K562 (cell line): ENCODE measurements at regions not wholly inside any gene's neighbourhood (a gene's known extent, or its start where the extent isn't known, plus 50 kb on each side); places are given as distances from the start of the nearest gene placed in this dataset.

ENCODE experiments used
- ATAC-seq: fragments of 200-7000 bp; cut with Tn5 transposase; 3 replicates; pipeline ENCODE4 v1.9.1; 2020; ENCODE audit warnings: moderate library complexity
- BruUV-seq: library from RNA; stranded (reverse); fragments of 400-500 nt; replicated peaks from 2 replicates; lab custom pipeline; 2021; lab: Mats Ljungman, UMichigan
- CTCF ChIA-PET: fragments of 300-600 bp; formaldehyde crosslinking; extraction: SDS; loops from one replicate; lab custom pipeline; 2021; ENCODE audit warnings: low intra/inter-chr PET ratio; lab: Yijun Ruan, JAX
- POLR2A ChIA-PET: fragments of 300-600, 350-650 bp; sonication (Branson Sonifier 250); formaldehyde crosslinking; extraction: SDS; loops from one replicate; lab custom pipeline; 2021; ENCODE audit warnings: antibody characterized with exemption, inconsistent platforms; lab: Yijun Ruan, JAX
- DNase-seq, 4 experiments: peaks; one replicate each; pipeline versions ENCODE4 v3.0.0 to v3.0.0-alpha.2; 2011 to 2018; ENCODE audit warnings: low spot score in 3 of 4, mixed read lengths in 3 of 4; ENCODE audit errors: extremely low read depth in 1 of 4
- FAIRE-seq: peaks from 2 replicates; lab custom pipeline; 2011; peaks lifted over from hg19 to GRCh38; lab: Jason Lieb, UNC
- H2AFZ ChIP-seq: 2 replicates; pipeline ENCODE4 v1.6.0; 2011; ENCODE audit warnings: low read depth, low read length, control low read depth, inconsistent platforms
- H3K27ac ChIP-seq: fragments of 200-600 bp; 3 replicates; pipeline ENCODE4 v1.8.0; 2011; ENCODE audit warnings: low read depth, mild to moderate bottlenecking, control low read depth, inconsistent platforms, low read length, moderate library complexity, mixed read lengths; ENCODE audit errors: extremely low read depth
- H3K27me3 ChIP-seq, 2 experiments: fragments of 300-600 bp in 1 of 2; 2 replicates in 1 of 2; 3 replicates in 1 of 2; pipeline versions ENCODE4 v1.6.0 to v1.8.0; 2011; ENCODE audit warnings: inconsistent platforms in 2 of 2, low read length in 2 of 2, mild to moderate bottlenecking in 1 of 2, mixed read lengths in 1 of 2, moderate library complexity in 1 of 2; ENCODE audit not compliant: control insufficient read depth in 2 of 2, insufficient read depth in 2 of 2
- H3K36me3 ChIP-seq: fragments of 300-600 bp; 3 replicates; pipeline ENCODE4 v1.8.0; 2011; ENCODE audit warnings: mild to moderate bottlenecking, low read length, inconsistent platforms; ENCODE audit not compliant: control insufficient read depth, insufficient read depth
- H3K4me1 ChIP-seq, 2 experiments: fragments of 200-600 bp in 1 of 2; replicated peaks in 1 of 2; 2 replicates in 1 of 2; 3 replicates in 1 of 2; pipeline versions ENCODE4 v1.5.1 to v1.8.0; 2011; ENCODE audit warnings: inconsistent platforms in 2 of 2, low read length in 2 of 2, mild to moderate bottlenecking in 1 of 2, mixed read lengths in 1 of 2, moderate library complexity in 1 of 2; ENCODE audit not compliant: control insufficient read depth in 2 of 2, insufficient read depth in 2 of 2
- H3K4me2 ChIP-seq: 2 replicates; pipeline ENCODE4 v1.6.1; 2011; ENCODE audit warnings: low read length, control low read depth, inconsistent platforms, mixed read lengths; ENCODE audit not compliant: insufficient read depth
- H3K4me3 ChIP-seq: fragments of 200-600 bp; sonication (generic), shearing (Covaris generic); 2 replicates; pipeline ENCODE4 v1.5.1; 2016; ENCODE audit warnings: control low read depth, inconsistent platforms
- H3K79me2 ChIP-seq: fragments of 200-600 bp; 3 replicates; pipeline ENCODE4 v1.8.0; 2011; ENCODE audit warnings: low read length, inconsistent platforms; ENCODE audit not compliant: control insufficient read depth, insufficient read depth
- H3K9ac ChIP-seq, 2 experiments: 2 replicates each; pipeline versions ENCODE4 v1.6.0 to v1.6.1; 2011; ENCODE audit warnings: low read depth in 2 of 2, low read length in 2 of 2, control low read depth in 1 of 2, inconsistent platforms in 1 of 2, mild to moderate bottlenecking in 1 of 2, mixed read lengths in 1 of 2; ENCODE audit not compliant: insufficient read depth in 1 of 2
- H3K9me1 ChIP-seq: one replicate; pipeline ENCODE4 v1.6.0; 2011; ENCODE audit warnings: inconsistent platforms, mild to moderate bottlenecking, low read length, moderate library complexity; ENCODE audit not compliant: control insufficient read depth, insufficient read depth
- H3K9me3 ChIP-seq: replicated peaks from 2 replicates; pipeline ENCODE4 v1.5.1; 2011; ENCODE audit warnings: low read depth, low read length, inconsistent platforms; ENCODE audit not compliant: control insufficient read depth, insufficient read depth
- H4K20me1 ChIP-seq: replicated peaks from 2 replicates; pipeline ENCODE4 v1.6.1; 2011; ENCODE audit warnings: low read length, inconsistent platforms, mixed read lengths; ENCODE audit not compliant: control insufficient read depth, insufficient read depth
- ARID1B ChIP-seq: fragments of 450-650 bp; IDR thresholded peaks from 2 replicates; pipeline ENCODE4 v1.6.1; 2016; ENCODE audit warnings: antibody characterized with exemption, mild to moderate bottlenecking, inconsistent platforms
- ARID2 ChIP-seq: fragments of 450-650 bp; IDR thresholded peaks from 2 replicates; pipeline ENCODE4 v1.6.1; 2017; ENCODE audit warnings: antibody characterized with exemption, mild to moderate bottlenecking
- CBX2 ChIP-seq: fragments of 200-600 bp; sonication (generic); IDR thresholded peaks from one replicate; pipeline ENCODE4 v1.6.1; 2012; ENCODE audit warnings: mild to moderate bottlenecking, low read length, inconsistent platforms; ENCODE audit not compliant: insufficient read depth, poor library complexity, severe bottlenecking
- ETS2 ChIP-seq: IDR thresholded peaks from 2 replicates; pipeline ENCODE4 v1.6.1; 2016; ENCODE audit warnings: borderline replicate concordance, missing genetic modification characterization, mild to moderate bottlenecking, moderate library complexity, missing compliant biosample characterization; ENCODE audit not compliant: poor library complexity, severe bottlenecking
- GTF2A2 ChIP-seq: IDR thresholded peaks from 2 replicates; pipeline ENCODE4 v1.6.1; 2016; ENCODE audit warnings: mild to moderate bottlenecking, missing genetic modification characterization, missing compliant biosample characterization
- HNRNPUL1 ChIP-seq: fragments of 200-400 bp; formaldehyde crosslinking; IDR thresholded peaks from 2 replicates; pipeline ENCODE4 v1.6.1; 2017; ENCODE audit warnings: low read length
- KDM5B ChIP-seq: fragments of 200-600 bp; sonication (generic); IDR thresholded peaks from 2 replicates; pipeline ENCODE4 v1.6.1; 2012; ENCODE audit warnings: low read depth, mild to moderate bottlenecking, moderate library complexity, low read length, control low read depth, inconsistent platforms; ENCODE audit not compliant: insufficient replicate concordance
- NFYB ChIP-seq: IDR thresholded peaks from 2 replicates; pipeline ENCODE4 v1.6.1; 2011; ENCODE audit warnings: mild to moderate bottlenecking, moderate library complexity; ENCODE audit not compliant: insufficient read length; ENCODE audit errors: extremely low read depth
- PTBP1 ChIP-seq: fragments of 200-400 bp; formaldehyde crosslinking; IDR thresholded peaks from 2 replicates; pipeline ENCODE4 v1.6.1; 2017; ENCODE audit warnings: low read depth, low read length
- RBM34 ChIP-seq: fragments of 200-400 bp; formaldehyde crosslinking; IDR thresholded peaks from 2 replicates; pipeline ENCODE4 v1.6.1; 2018; ENCODE audit warnings: low read length, borderline replicate concordance; ENCODE audit not compliant: insufficient read depth
- REST ChIP-seq, 2 experiments: fragments of 450-650 bp; formaldehyde crosslinking in 1 of 2; IDR thresholded peaks; 2 replicates each; pipeline versions ENCODE4 v1.4.0 to v1.6.1; 2014 to 2020; ENCODE audit warnings: mild to moderate bottlenecking in 2 of 2, borderline replicate concordance in 1 of 2, low read depth in 1 of 2
- ZBTB7A ChIP-seq: IDR thresholded peaks from 2 replicates; pipeline ENCODE4 v1.6.1; 2011; ENCODE audit warnings: low read depth, mild to moderate bottlenecking, low read length, moderate library complexity, borderline replicate concordance; ENCODE audit not compliant: control insufficient read depth
- WGBS: fragments of 100-300 bp; shearing (Covaris generic); methylation state at CpG from one replicate; pipeline ENCODE4 v1.1.6; 2016; ENCODE audit warnings: low coverage, mixed read lengths; ENCODE audit not compliant: insufficient coverage; ENCODE audit errors: missing lambda C conversion rate; 5-methylcytosine and 5-hydroxymethylcytosine counted together
- in situ Hi-C: fragments of 300-500 bp; cut with MboI; formaldehyde crosslinking; loops from 4 replicates; pipeline ENCODE4 v1.15.0; 2018; ENCODE audit warnings: inconsistent platforms, mixed read lengths
- intact Hi-C: fragments of 100-400 bp; cut with micrococcal nuclease; formaldehyde crosslinking; loops from 2 replicates; pipeline ENCODE4 v1.14.2; 2022

DNA sequence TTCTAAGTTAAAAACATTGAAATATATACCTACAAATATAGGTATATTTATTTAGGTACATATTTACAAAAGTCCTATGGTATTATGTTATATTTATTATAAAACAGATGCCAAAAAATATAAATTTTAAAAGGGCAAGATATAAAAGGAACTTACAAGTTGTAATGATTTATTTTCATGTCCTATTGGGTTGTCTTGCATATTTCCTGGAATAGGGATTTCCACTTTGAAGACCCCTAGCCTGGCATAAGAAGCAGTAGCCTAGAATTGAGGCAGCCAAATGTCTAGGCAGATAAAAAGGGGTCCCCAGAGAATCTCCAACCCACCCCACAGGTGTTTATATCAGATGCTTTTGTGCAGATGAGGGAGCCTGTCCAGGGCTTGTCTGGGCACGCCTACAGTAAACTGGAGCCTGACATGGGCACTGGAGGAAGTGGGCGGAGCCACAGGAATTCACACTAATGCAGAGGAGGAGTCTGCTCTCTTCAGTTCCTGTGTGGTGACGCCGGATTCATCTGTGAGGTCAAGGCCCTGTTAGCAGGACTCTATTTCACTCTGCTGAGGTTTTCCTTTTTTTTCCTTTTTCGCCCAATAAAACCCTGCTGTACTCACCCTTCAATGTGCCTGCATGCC, 1088.9 kb upstream of the PIK3C3 start (continued):
- TF ChIP-seq ZBTB7A: no peak
- no peak for TF ChIP-seq PTBP1
- TF ChIP-seq HNRNPUL1: no peak
- no peak for TF ChIP-seq ETS2 (tag)

GRCh38 chr18:40864846-40865245, 1090.2 kb upstream of the PIK3C3 start:
- 3% methylated on average over 2 of the region's 2 CpGs for WGBS
- H3K36me3 ChIP-seq: no peaks in the 10 kb centered on the region
- no peaks in the 10 kb centered on the region for H3K27me3 ChIP-seq
- intact Hi-C loops: no loop called here
- H2AFZ ChIP-seq: no peak overlapping the region
- ChIA-PET CTCF (no interaction called here), POLR2A (no interaction called here)
- no peaks in the 10 kb centered on the region for H4K20me1 ChIP-seq
- no peak overlapping the region for H3K9ac ChIP-seq
- H3K79me2 ChIP-seq: no peaks in the 10 kb centered on the region
- ATAC-seq: no peak
- H3K9me3 ChIP-seq: no peaks in the 10 kb centered on the region; the same call in 1 of the 2 replicates
- H3K4me3 ChIP-seq: no peak overlapping the region
- no TSS peak for BruUV-seq
- DNase-seq: no peak
- no peak overlapping the region for H3K27ac ChIP-seq
- H3K4me2 ChIP-seq: no peak overlapping the region
- no peak for FAIRE-seq
- in situ Hi-C loops: no loop called here
- no peaks in the 10 kb centered on the region for H3K9me1 ChIP-seq
- H3K4me1 ChIP-seq: no peaks in the 10 kb centered on the region
- TF ChIP-seq ARID2 (no peak), RBM34 (no peak), NFYB (no peak), ARID1B (no peak), CBX2 (no peak), REST (IDR thresholded peaks at IDR 0.05; ENCODE audit: borderline replicate concordance) (no peak), REST (CRISPR knock-in tag; IDR thresholded peaks at IDR 0.05; ENCODE audit: low read depth) (no peak), KDM5B (no peak), ETS2 (tag) (no peak), GTF2A2 (no peak)
